Peyer's patch (tissue), 4 donors: ENCODE measurements at regions not wholly inside any gene's neighbourhood (a gene's known extent, or its start where the extent isn't known, plus 50 kb on each side); places are given as distances from the start of the nearest gene placed in this dataset.
"Not testable (repeated sequence)": the region's sequence is repeated elsewhere in the genome, so short reads cannot be mapped to it uniquely, and the experiment has no call there.

Source experiments
- DNase-seq, 3 donors: peaks; one replicate each; pipeline ENCODE4 v3.0.0-alpha.2; 2017 to 2019
- H3K27ac ChIP-seq, 4 donors: fragments of 200-600 bp; sonication (generic); one replicate each; pipeline ENCODE4 v1.5.1; 2016 to 2019
- H3K27me3 ChIP-seq, 2 donors: fragments of 200-600 bp; sonication (generic); one replicate each; pipeline ENCODE4 v1.5.1; 2019
- H3K36me3 ChIP-seq, 3 donors: fragments of 200-600 bp; sonication (generic); one replicate each; pipeline ENCODE4 v1.5.1; 2016 to 2019
- H3K4me1 ChIP-seq, 4 donors: fragments of 200-600 bp; sonication (generic); one replicate each; pipeline ENCODE4 v1.5.1; 2016 to 2019
- H3K4me3 ChIP-seq, 4 donors: fragments of 200-600 bp; sonication (generic); 1 replicate in 3 of 4; 2 replicates in 1 of 4; pipeline ENCODE4 v1.5.1; 2016 to 2019; ENCODE audit warnings: mild to moderate bottlenecking in 1 of 4
- H3K9me3 ChIP-seq, 4 donors: fragments of 200-600 bp; sonication (generic); one replicate each; pipeline ENCODE4 v1.5.1; 2016 to 2019; ENCODE audit warnings: mild to moderate bottlenecking in 1 of 4
- POLR2A ChIP-seq, 2 donors: fragments of 450-650 bp; IDR thresholded peaks; one replicate each; pipeline ENCODE4 v1.5.1; 2017; ENCODE audit warnings: antibody characterized with exemption in 2 of 2, mild to moderate bottlenecking in 2 of 2, moderate library complexity in 2 of 2
- TF ChIP-seq, protein P1 (sequence below), 6 experiments: fragments of 450-650 bp in 4 of 6; fragments of 200-600 bp in 2 of 6; sonication (generic) in 1 of 6; IDR thresholded peaks; one replicate each; pipeline ENCODE4 v1.5.1; 2017 to 2019; ENCODE audit warnings: antibody characterized with exemption in 6 of 6, mild to moderate bottlenecking in 3 of 6, moderate library complexity in 1 of 6

DNA sequence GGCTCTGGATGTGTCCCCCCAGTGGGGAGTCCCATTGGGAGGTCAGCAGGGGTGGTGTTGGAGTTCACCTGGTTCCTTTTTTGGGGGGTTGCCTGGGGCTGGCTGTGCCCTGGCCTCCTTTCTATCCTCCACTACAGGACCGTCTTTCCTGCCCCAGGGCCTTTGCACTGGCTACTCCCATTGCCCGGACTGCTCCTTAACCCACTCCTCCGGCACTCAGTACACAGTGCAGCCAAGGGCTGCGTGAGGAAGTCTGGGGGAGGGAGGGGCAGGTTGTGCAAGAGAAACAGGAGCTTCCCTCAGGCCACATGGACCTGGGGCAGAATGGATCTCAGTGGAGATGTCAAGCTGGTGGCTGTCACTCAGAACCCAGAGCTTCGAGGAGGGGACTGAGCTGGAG is 429.3 kb upstream of the SULF2 start:
- Histone ChIP-seq H3K4me1 (no peaks in the 10 kb centered on the region), H3K27ac (no peak overlapping the region), H3K27me3 (no peaks in the 10 kb centered on the region), H3K4me3 (no peak overlapping the region), H3K9me3 (no peaks in the 10 kb centered on the region), H3K36me3 (no peaks in the 10 kb centered on the region)
- no peak for DNase-seq
- TF ChIP-seq POLR2A (IDR thresholded peaks at IDR 0.05): no peak
- TF ChIP-seq, protein P1, sequence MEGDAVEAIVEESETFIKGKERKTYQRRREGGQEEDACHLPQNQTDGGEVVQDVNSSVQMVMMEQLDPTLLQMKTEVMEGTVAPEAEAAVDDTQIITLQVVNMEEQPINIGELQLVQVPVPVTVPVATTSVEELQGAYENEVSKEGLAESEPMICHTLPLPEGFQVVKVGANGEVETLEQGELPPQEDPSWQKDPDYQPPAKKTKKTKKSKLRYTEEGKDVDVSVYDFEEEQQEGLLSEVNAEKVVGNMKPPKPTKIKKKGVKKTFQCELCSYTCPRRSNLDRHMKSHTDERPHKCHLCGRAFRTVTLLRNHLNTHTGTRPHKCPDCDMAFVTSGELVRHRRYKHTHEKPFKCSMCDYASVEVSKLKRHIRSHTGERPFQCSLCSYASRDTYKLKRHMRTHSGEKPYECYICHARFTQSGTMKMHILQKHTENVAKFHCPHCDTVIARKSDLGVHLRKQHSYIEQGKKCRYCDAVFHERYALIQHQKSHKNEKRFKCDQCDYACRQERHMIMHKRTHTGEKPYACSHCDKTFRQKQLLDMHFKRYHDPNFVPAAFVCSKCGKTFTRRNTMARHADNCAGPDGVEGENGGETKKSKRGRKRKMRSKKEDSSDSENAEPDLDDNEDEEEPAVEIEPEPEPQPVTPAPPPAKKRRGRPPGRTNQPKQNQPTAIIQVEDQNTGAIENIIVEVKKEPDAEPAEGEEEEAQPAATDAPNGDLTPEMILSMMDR (IDR thresholded peaks at IDR 0.05): no peak

- not testable (repeated sequence) for DNase-seq, H3K9me3 ChIP-seq, H3K36me3 ChIP-seq, H3K27ac ChIP-seq, H3K4me3 ChIP-seq, H3K27me3 ChIP-seq, H3K4me1 ChIP-seq
Measured at GRCh38 chr20:48213635-48214034, 428.4 kb upstream of the SULF2 start.

DNA sequence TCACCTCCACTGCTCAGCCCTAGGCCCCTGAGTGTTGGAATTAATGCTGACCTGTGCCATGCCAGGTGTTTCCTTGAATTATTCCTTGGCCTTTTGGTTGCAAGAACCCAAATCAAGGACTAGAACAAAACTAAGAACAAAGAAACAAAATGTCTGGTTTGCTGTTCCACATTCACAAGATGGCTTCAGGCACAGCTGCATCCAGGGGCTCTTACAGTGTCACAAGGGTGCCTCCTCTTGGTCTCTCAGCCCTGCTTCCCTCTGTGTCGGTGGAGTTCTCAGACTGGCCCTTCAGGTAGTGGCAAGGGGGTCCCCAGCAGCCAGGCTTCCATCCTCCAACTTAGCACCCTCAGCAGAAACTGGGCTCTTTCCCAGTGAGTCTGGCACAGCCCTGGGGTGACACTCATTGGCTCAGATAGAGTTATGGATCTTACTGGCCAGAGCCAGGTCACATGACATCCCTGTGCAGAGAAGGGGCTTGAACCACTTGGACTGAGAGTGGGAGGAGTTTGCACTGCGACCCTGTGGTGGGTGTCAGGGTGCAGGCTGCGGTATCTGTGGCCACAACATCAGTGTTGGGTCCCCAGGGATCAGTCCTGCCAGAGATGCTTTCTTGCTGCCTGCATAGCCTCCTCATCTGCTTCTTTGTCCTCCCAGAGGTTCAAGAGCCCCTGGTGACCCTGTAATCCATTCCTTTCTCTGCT is 427.7 kb upstream of the SULF2 start:
- no peaks in the 10 kb centered on the region for H3K4me1 ChIP-seq
- H3K27me3 ChIP-seq: no peaks in the 10 kb centered on the region
- no peaks in the 10 kb centered on the region for H3K9me3 ChIP-seq
- H3K36me3 ChIP-seq: no peaks in the 10 kb centered on the region
- no peak overlapping the region for H3K27ac ChIP-seq
- DNase-seq: no peak
- H3K4me3 ChIP-seq: no peak overlapping the region
- TF ChIP-seq, protein P1 (IDR thresholded peaks at IDR 0.05): no peak

GRCh38 chr20:48211847-48212246 is 426.6 kb upstream of the SULF2 start:
- DNase-seq: no peak
- TF ChIP-seq, protein P1 (IDR thresholded peaks at IDR 0.05): no peak
- TF ChIP-seq POLR2A (IDR thresholded peaks at IDR 0.05): no peak
- H3K36me3 ChIP-seq: no peaks in the 10 kb centered on the region
- H3K4me1 ChIP-seq: no peaks in the 10 kb centered on the region
- H3K4me3 ChIP-seq: no peak overlapping the region
- no peak overlapping the region for H3K27ac ChIP-seq
- no peaks in the 10 kb centered on the region for H3K9me3 ChIP-seq
- no peaks in the 10 kb centered on the region for H3K27me3 ChIP-seq

DNA sequence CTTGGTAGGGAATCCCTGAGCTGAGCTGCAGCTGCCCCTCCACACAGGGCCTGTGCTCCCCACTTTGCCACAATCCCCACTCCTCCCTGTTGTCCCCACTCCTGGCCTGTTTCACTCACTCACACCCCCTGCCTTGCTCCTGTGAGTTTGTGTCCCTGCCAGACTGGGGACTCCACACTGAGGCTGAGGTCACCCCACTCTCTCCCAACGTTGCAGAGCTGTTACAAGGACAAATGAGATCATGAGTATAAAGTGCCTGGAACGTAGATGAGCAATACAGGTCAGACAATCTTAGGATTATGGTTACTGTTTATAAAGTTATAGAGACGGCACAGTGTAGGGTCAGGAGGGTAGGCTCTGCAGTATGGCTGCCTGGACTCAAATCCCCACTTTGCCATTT is 426.0 kb upstream of the SULF2 start:
- H3K9me3 ChIP-seq: no peaks in the 10 kb centered on the region
- no peaks in the 10 kb centered on the region for H3K4me1 ChIP-seq
- H3K27ac ChIP-seq: no peak overlapping the region
- TF ChIP-seq, protein P1 (IDR thresholded peaks at IDR 0.05): no peak
- TF ChIP-seq POLR2A (IDR thresholded peaks at IDR 0.05): no peak
- H3K4me3 ChIP-seq: no peak overlapping the region
- no peak for DNase-seq
- H3K36me3 ChIP-seq: no peaks in the 10 kb centered on the region
- no peaks in the 10 kb centered on the region for H3K27me3 ChIP-seq

DNA sequence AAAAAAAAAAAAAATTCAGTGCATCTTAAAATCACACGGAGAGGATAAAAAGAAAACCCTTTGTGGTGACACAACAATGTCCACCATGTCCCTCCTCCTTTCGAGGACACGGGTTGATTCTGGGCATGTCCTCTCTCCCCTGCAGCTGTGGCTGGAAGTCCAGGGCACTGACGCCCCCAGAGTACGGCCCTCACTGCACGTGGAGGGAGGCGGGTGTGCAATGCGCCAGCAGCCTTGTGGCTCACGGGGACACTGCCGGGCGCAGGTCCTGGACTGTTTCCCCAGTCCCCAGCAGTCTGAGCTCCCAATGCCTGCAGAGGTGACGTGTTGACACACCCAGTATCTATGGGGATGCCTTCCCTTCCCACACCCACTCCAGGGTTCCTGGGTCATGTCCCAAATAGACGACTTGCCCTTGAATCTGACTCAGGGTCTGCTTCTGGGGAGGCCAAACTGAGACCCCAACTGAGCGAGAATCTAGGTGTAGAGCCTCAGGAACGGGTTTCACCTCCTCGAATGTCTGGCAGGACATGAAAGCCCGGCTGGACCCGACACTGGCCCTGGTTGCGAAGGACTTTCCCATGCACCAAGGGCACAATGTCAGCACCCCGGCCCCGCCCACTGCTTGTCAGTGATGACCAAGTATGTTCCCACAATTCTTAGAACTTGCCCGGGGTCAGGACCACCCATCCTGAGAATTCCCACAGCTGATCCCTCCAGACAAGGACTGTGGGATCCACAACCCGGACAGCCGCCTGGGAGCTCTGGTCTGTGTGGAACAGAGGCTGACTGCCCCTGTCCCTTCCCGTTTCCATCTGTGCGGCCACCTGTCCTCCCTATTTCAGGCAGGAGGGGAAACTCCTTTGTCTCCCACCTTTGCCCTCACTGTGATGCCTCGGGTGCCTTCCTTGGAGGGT is 425.1 kb upstream of the SULF2 start:
- no peaks in the 10 kb centered on the region for H3K4me1 ChIP-seq
- H3K36me3 ChIP-seq: no peaks in the 10 kb centered on the region
- no peak for TF ChIP-seq POLR2A (IDR thresholded peaks at IDR 0.05)
- TF ChIP-seq, protein P1 (IDR thresholded peaks at IDR 0.05): no peak
- no peak overlapping the region for H3K4me3 ChIP-seq
- H3K27me3 ChIP-seq: no peaks in the 10 kb centered on the region
- DNase-seq: no peak
- no peaks in the 10 kb centered on the region for H3K9me3 ChIP-seq
- no peak overlapping the region for H3K27ac ChIP-seq
